B cell (primary cell): ENCODE measurements at regions not wholly inside any gene's neighbourhood (a gene's known extent, or its start where the extent isn't known, plus 50 kb on each side); places are given as distances from the start of the nearest gene placed in this dataset.

Experiments used
- CTCF ChIP-seq: fragments of 200-600 bp; IDR thresholded peaks from one replicate; pipeline ENCODE4 v1.8.0; 2022; ENCODE audit warnings: antibody characterized with exemption, mild to moderate bottlenecking
- EZH2 ChIP-seq: IDR thresholded peaks from 2 replicates; pipeline ENCODE4 v1.6.1; 2012; ENCODE audit warnings: borderline replicate concordance, low read depth, mild to moderate bottlenecking, moderate library complexity, low read length; ENCODE audit not compliant: insufficient read depth, poor library complexity, severe bottlenecking

- TF ChIP-seq EZH2 (no peak), CTCF (no peak)
These were observed 61.2 kb upstream of the TNR start for GRCh38 chr1:175804561-175804960.
